ENCODE measurements at regions not wholly inside any gene's neighbourhood (a gene's known extent, or its start where the extent isn't known, plus 50 kb on each side); places are given as distances from the start of the nearest gene placed in this dataset.

DNA sequence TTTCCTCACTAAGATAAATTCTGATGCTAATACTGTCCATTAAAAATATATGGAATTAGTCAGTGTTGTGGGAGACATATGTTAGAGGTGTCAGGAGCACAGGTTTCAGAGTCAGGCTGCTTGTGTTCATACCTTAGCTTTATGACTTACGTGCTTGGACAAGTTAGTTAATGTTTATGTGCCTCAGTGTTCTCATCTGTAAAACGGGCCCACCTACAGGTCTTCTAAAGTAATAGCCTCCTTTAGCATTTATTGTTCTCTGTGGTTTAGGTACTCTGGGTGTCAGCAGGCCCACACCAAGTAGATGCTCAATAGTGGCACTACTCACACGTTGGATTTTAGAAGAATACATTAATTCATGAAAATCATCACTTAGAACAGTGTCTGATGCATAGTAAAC lies 308.7 kb upstream of the ZC3H12C start:
- Histone ChIP-seq H3F3A (ENCODE audit: insufficient read depth, low read depth) (no peaks in the 10 kb centered on the region), H3K4me3 (no peak overlapping the region), H3K4me2 (no peak overlapping the region), H4K20me1 (ENCODE audit: insufficient read depth) (no peaks in the 10 kb centered on the region), H3K4me1 (replicated peaks; ENCODE audit: insufficient read depth) (no peaks in the 10 kb centered on the region), H3K9me2 (ENCODE audit: insufficient read depth) (no peaks in the 10 kb centered on the region; the same call in 1 of the 2 replicates), H3K9me3 (ENCODE audit: insufficient read depth, low read depth) (no peaks in the 10 kb centered on the region), H2AFZ (no peak overlapping the region), H3K27me3 (ENCODE audit: insufficient read depth, low read depth) (no peaks in the 10 kb centered on the region; the same call in 1 of the 2 replicates), H3K27ac (no peak overlapping the region), H3K36me3 (ENCODE audit: low read depth) (no peaks in the 10 kb centered on the region), H3K79me2 (ENCODE audit: low read depth) (no peaks in the 10 kb centered on the region)
- no peak for DNase-seq
- ChIA-PET POLR2A (ENCODE audit: unreplicated experiment) (no interaction called here), CTCF (no interaction called here)
- intact Hi-C loops (cut with micrococcal nuclease; ENCODE audit: unreplicated experiment): no loop called here
- no TSS peak for BruUV-seq (replicated peaks)
- TF ChIP-seq, protein P1, sequence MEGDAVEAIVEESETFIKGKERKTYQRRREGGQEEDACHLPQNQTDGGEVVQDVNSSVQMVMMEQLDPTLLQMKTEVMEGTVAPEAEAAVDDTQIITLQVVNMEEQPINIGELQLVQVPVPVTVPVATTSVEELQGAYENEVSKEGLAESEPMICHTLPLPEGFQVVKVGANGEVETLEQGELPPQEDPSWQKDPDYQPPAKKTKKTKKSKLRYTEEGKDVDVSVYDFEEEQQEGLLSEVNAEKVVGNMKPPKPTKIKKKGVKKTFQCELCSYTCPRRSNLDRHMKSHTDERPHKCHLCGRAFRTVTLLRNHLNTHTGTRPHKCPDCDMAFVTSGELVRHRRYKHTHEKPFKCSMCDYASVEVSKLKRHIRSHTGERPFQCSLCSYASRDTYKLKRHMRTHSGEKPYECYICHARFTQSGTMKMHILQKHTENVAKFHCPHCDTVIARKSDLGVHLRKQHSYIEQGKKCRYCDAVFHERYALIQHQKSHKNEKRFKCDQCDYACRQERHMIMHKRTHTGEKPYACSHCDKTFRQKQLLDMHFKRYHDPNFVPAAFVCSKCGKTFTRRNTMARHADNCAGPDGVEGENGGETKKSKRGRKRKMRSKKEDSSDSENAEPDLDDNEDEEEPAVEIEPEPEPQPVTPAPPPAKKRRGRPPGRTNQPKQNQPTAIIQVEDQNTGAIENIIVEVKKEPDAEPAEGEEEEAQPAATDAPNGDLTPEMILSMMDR (conservative IDR thresholded peaks at IDR 0.05): no peak
- no peak for TF ChIP-seq EZH2 (IDR thresholded peaks at IDR 0.05; ENCODE audit: low read depth)

DNA sequence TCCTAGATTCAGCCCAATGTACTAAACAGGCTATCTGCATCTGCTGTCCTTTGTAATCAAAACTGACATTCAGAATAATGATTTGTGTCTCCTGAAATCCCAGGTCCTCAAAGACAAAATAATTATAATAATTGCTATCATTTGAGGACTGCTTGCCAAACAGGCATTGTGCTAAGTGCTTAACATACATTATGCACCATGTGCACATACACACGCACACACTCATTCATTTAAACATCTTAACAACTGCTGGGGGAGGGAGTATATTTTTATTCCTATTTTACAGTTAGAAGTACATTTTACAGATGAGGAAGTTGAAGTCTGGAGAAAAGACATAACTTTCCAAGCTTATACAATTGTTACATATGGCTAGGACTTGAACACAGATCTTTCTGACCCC lies 308.0 kb upstream of the ZC3H12C start:
- no peaks in the 10 kb centered on the region for H3K79me2 ChIP-seq (ENCODE audit: low read depth)
- H3K9me2 ChIP-seq (ENCODE audit: insufficient read depth): no peaks in the 10 kb centered on the region; the same call in 1 of the 2 replicates
- H3K4me1 ChIP-seq (replicated peaks; ENCODE audit: insufficient read depth): no peaks in the 10 kb centered on the region
- ChIA-PET POLR2A (ENCODE audit: unreplicated experiment) (no interaction called here), CTCF (no interaction called here)
- H3K27me3 ChIP-seq (ENCODE audit: insufficient read depth, low read depth): no peaks in the 10 kb centered on the region; the same call in 1 of the 2 replicates
- no peak overlapping the region for H3K4me3 ChIP-seq
- no peaks in the 10 kb centered on the region for H3F3A ChIP-seq (ENCODE audit: insufficient read depth, low read depth)
- intact Hi-C loops (cut with micrococcal nuclease; ENCODE audit: unreplicated experiment): no loop called here
- BruUV-seq (replicated peaks): no TSS peak
- no peaks in the 10 kb centered on the region for H3K36me3 ChIP-seq (ENCODE audit: low read depth)
- no peak overlapping the region for H3K27ac ChIP-seq
- H4K20me1 ChIP-seq (ENCODE audit: insufficient read depth): no peaks in the 10 kb centered on the region
- 0 out of 2 replicates have a peak overlapping the region, but pooled peaks have one; percentile 49 for H2AFZ ChIP-seq
- no peak for DNase-seq
- no peak overlapping the region for H3K4me2 ChIP-seq
- TF ChIP-seq, protein P1 (conservative IDR thresholded peaks at IDR 0.05): no peak
- no peak for TF ChIP-seq EZH2 (IDR thresholded peaks at IDR 0.05; ENCODE audit: low read depth)
- no peaks in the 10 kb centered on the region for H3K9me3 ChIP-seq (ENCODE audit: insufficient read depth, low read depth)

DNA sequence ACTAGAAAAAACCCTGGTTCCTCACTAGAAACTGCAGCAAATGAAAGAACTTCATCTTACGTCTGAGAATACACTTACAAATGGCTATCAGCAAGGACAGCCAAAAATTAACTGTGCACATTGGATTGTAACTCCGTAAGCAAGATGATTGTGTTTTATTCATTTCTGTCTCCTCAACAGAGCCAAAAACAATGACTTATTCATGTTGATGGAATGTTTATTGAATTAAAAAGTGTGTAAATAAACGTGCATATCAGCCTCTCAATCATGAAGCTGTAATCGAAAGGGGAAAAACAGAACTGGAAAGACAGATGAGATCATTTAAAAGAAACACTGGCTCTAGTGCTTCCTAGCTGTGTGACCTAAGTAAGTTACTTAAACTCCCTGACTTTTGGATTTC lies 307.5 kb upstream of the ZC3H12C start:
- H3K36me3 ChIP-seq (ENCODE audit: low read depth): no peaks in the 10 kb centered on the region
- POLR2A ChIA-PET (ENCODE audit: unreplicated experiment): no interaction called here
- no TSS peak for BruUV-seq (replicated peaks)
- H3K79me2 ChIP-seq (ENCODE audit: low read depth): no peaks in the 10 kb centered on the region
- no peak for DNase-seq
- H3K27ac ChIP-seq: no peak overlapping the region
- peak overlapping the region; percentile 49; the same call in 1 of the 2 replicates for H2AFZ ChIP-seq
- no peaks in the 10 kb centered on the region for H3K4me1 ChIP-seq (replicated peaks; ENCODE audit: insufficient read depth)
- CTCF ChIA-PET: no interaction called here
- H3F3A ChIP-seq (ENCODE audit: insufficient read depth, low read depth): no peaks in the 10 kb centered on the region
- intact Hi-C loops (cut with micrococcal nuclease; ENCODE audit: unreplicated experiment): no loop called here
- no peaks in the 10 kb centered on the region; the same call in 1 of the 2 replicates for H3K9me2 ChIP-seq (ENCODE audit: insufficient read depth)
- no peaks in the 10 kb centered on the region for H3K9me3 ChIP-seq (ENCODE audit: insufficient read depth, low read depth)
- no peak overlapping the region for H3K4me3 ChIP-seq
- no peaks in the 10 kb centered on the region; the same call in 1 of the 2 replicates for H3K27me3 ChIP-seq (ENCODE audit: insufficient read depth, low read depth)
- peak overlapping the region; percentile 6; the same call in 1 of the 2 replicates for H3K4me2 ChIP-seq
- no peak for TF ChIP-seq EZH2 (IDR thresholded peaks at IDR 0.05; ENCODE audit: low read depth)
- TF ChIP-seq, protein P1 (conservative IDR thresholded peaks at IDR 0.05): no peak
- no peaks in the 10 kb centered on the region for H4K20me1 ChIP-seq (ENCODE audit: insufficient read depth)

Data from PC-9 (cell line).